Transverse colon (tissue), 4 donors: ENCODE measurements at regions not wholly inside any gene's neighbourhood (a gene's known extent, or its start where the extent isn't known, plus 50 kb on each side); places are given as distances from the start of the nearest gene placed in this dataset.

Experiments used
- DNase-seq: peaks from one replicate; pipeline ENCODE4 v3.0.0-alpha.2; 2019
- H3K27ac ChIP-seq, 4 donors: fragments of 200-600 bp; sonication (generic); 2 replicates each; pipeline ENCODE4 v1.5.1; 2016 to 2018; ENCODE audit warnings: inconsistent platforms in 4 of 4
- H3K27me3 ChIP-seq: fragments of 200-600 bp; sonication (generic); 2 replicates; pipeline ENCODE4 v1.5.1; 2017; ENCODE audit warnings: inconsistent platforms
- H3K36me3 ChIP-seq, 4 donors: fragments of 200-600 bp; sonication (generic); 2 replicates each; pipeline ENCODE4 v1.5.1; 2017 to 2019; ENCODE audit warnings: inconsistent platforms in 4 of 4
- H3K4me1 ChIP-seq, 4 donors: fragments of 200-600 bp; sonication (generic); 2 replicates each; pipeline ENCODE4 v1.5.1; 2017 to 2020; ENCODE audit warnings: inconsistent platforms in 4 of 4
- H3K4me3 ChIP-seq, 4 donors: fragments of 200-600 bp; sonication (generic); 1 replicate in 1 of 4; 2 replicates in 3 of 4; pipeline versions ENCODE4 v1.5.1 to v1.6.1; 2017 to 2019; ENCODE audit warnings: inconsistent platforms in 4 of 4
- H3K9me3 ChIP-seq, 2 donors: fragments of 200-600 bp; sonication (generic); 2 replicates each; pipeline ENCODE4 v1.5.1; 2017 to 2019; ENCODE audit warnings: inconsistent platforms in 2 of 2
- CTCF ChIP-seq, 5 experiments: fragments of 200-600 bp in 3 of 5; fragments of 450-650 bp in 2 of 5; sonication (generic) in 3 of 5; IDR thresholded peaks; 1 replicate in 2 of 5; 2 replicates in 3 of 5; pipeline ENCODE4 v1.5.1; 2016 to 2017; ENCODE audit warnings: antibody characterized with exemption in 5 of 5, inconsistent platforms in 3 of 5, mild to moderate bottlenecking in 2 of 5, moderate library complexity in 1 of 5
- EP300 ChIP-seq: sonication (generic); formaldehyde crosslinking; IDR thresholded peaks from one replicate; pipeline ENCODE4 v1.6.1; 2017; ENCODE audit warnings: antibody characterized with exemption, low read depth
- POLR2A ChIP-seq: fragments of 450-650 bp; IDR thresholded peaks from one replicate; pipeline ENCODE4 v1.6.1; 2016; ENCODE audit warnings: antibody characterized with exemption, mild to moderate bottlenecking, moderate library complexity
- POLR2AphosphoS5 ChIP-seq, 3 donors: sonication (generic); formaldehyde crosslinking; IDR thresholded peaks; one replicate each; pipeline ENCODE4 v1.6.1; 2016; ENCODE audit warnings: antibody characterized with exemption in 3 of 3
- WGBS, 2 donors: methylation state at CpG; one replicate each; pipeline ENCODE4 v1.1.5; 2018; ENCODE audit warnings: low coverage in 1 of 2; 5-methylcytosine and 5-hydroxymethylcytosine counted together
- in situ Hi-C, 4 donors: fragments of 200-750 bp; cut with MboI; loops; one replicate each; pipeline versions ENCODE4 v1.15.0 to v1.15.1; 2017; ENCODE audit warnings: low sequenced_read_pairs in 3 of 4, low pct_ligation_motif_present in 1 of 4, low pct_unique_long_range_greater_than_20kb in 1 of 4
- intact Hi-C: fragments of 100-400 bp; cut with DNase I; formaldehyde crosslinking; loops from one replicate; pipeline ENCODE4 v1.15.1; 2023; ENCODE audit warnings: low total_unique reads

- in situ Hi-C loops (no loop called here), intact Hi-C loops (no loop called here)
- Histone ChIP-seq H3K9me3 (no peaks in the 10 kb centered on the region), H3K36me3 (no peaks in the 10 kb centered on the region), H3K27me3 (no peaks in the 10 kb centered on the region), H3K4me1 (no peaks in the 10 kb centered on the region), H3K27ac (no peak overlapping the region), H3K4me3 (no peak overlapping the region)
- 91% methylated on average over 1 of the region's 1 CpG; no CpG with 5 or more reads in 1 of the 2 donors for WGBS, 2 donors
- DNase-seq = no peak
- TF ChIP-seq POLR2A (no peak), POLR2AphosphoS5 (IDR thresholded peaks at IDR 0.05) (no peak), CTCF (IDR thresholded peaks at IDR 0.05) (no peak), EP300 (no peak)
These were observed 89.5 kb upstream of the HNRNPA3 start for GRCh38 chr2:177123048-177123447.

GRCh38 chr2:177124371-177124770 is 88.2 kb upstream of the HNRNPA3 start:
- 90 to 100% methylated on average over 1 to 2 of the region's 2 CpGs for whole genome bisulfite sequencing, 2 donors
- DNase-seq = no peak
- Histone ChIP-seq H3K27me3 (no peaks in the 10 kb centered on the region), H3K27ac (no peak overlapping the region), H3K4me3 (no peak overlapping the region), H3K36me3 (no peaks in the 10 kb centered on the region), H3K4me1 (no peaks in the 10 kb centered on the region), H3K9me3 (no peaks in the 10 kb centered on the region)
- intact Hi-C loops (no loop called here), in situ Hi-C loops (no loop called here)
- TF ChIP-seq POLR2A = no peak
- TF ChIP-seq EP300 = no peak
- no peak for TF ChIP-seq POLR2AphosphoS5 (IDR thresholded peaks at IDR 0.05)
- TF ChIP-seq CTCF (IDR thresholded peaks at IDR 0.05) = no peak

- no peak for TF ChIP-seq CTCF (IDR thresholded peaks at IDR 0.05)
- no peak overlapping the region for H3K27ac ChIP-seq
- intact Hi-C loops (no loop called here), in situ Hi-C loops (loop anchor here (25.0 kb wide), 4 partner anchors 291 to 1016 kb away; partner anchors contain the start of genes HOXD10 (in 2 of the 4), HOXD11 (in 2 of the 4) and HOXD9 (in 2 of the 4))
- no peaks in the 10 kb centered on the region for H3K27me3 ChIP-seq
- no peaks in the 10 kb centered on the region for H3K36me3 ChIP-seq
- WGBS, 2 donors = 94% methylated on average over 6 of the region's 6 CpGs; no CpG with 5 or more reads in 1 of the 2 donors
- H3K9me3 ChIP-seq = no peaks in the 10 kb centered on the region
- no peak for DNase-seq
- H3K4me1 ChIP-seq = peaks cover 0 to 4% (median 1%) of the 10 kb centered on the region in 4 donors
- H3K4me3 ChIP-seq = no peak overlapping the region
These were observed 84.8 kb upstream of the HNRNPA3 start for GRCh38 chr2:177127821-177128220.

GRCh38 chr2:177129610-177130009 is 83.0 kb upstream of the HNRNPA3 start:
- H3K27ac ChIP-seq = no peak overlapping the region
- 96 to 100% methylated on average over 1 to 3 of the region's 3 CpGs for WGBS, 2 donors
- DNase-seq = no peak
- H3K4me3 ChIP-seq = no peak overlapping the region
- intact Hi-C loops = no loop called here
- peaks cover 0 to 4% (median 1%) of the 10 kb centered on the region in 4 donors for H3K4me1 ChIP-seq
- no peaks in the 10 kb centered on the region for H3K27me3 ChIP-seq
- in situ Hi-C loops = loop anchor here (25.0 kb wide), 4 partner anchors 292 to 1017 kb away; partner anchors contain the start of genes HOXD10 (in 2 of the 4), HOXD11 (in 2 of the 4) and HOXD9 (in 2 of the 4)
- no peaks in the 10 kb centered on the region for H3K9me3 ChIP-seq
- TF ChIP-seq CTCF (IDR thresholded peaks at IDR 0.05) = no peak
- TF ChIP-seq POLR2AphosphoS5 (IDR thresholded peaks at IDR 0.05) = no peak
- TF ChIP-seq POLR2A = no peak
- no peak for TF ChIP-seq EP300
- no peaks in the 10 kb centered on the region for H3K36me3 ChIP-seq
